Activated B cell treated with CpG ODN at 0.5 μM for 24 hours (primary cell): ENCODE measurements at regions not wholly inside any gene's neighbourhood (a gene's known extent, or its start where the extent isn't known, plus 50 kb on each side); places are given as distances from the start of the nearest gene placed in this dataset.

Experiments used
- ATAC-seq: fragments of 200-7000 bp; cut with Tn5 transposase; one replicate; pipeline ENCODE4 v1.10.0; 2021; ENCODE audit warnings: low read depth, mild to moderate bottlenecking, moderate library complexity
- CTCF ChIA-PET: fragments of 350-600 bp; sonication (Branson Sonifier 250); formaldehyde crosslinking; loops from one replicate; lab custom pipeline; 2021; ENCODE audit warnings: antibody characterized with exemption; lab: Charles Lee
- POLR2A ChIA-PET: fragments of 350-600 bp; sonication (Branson Sonifier 250); formaldehyde crosslinking; loops from one replicate; lab custom pipeline; 2021; ENCODE audit warnings: antibody characterized with exemption; lab: Charles Lee
- DNase-seq: peaks from one replicate; pipeline ENCODE4 v3.0.0; 2022
- H3K27ac Mint-ChIP-seq: one replicate; pipeline ENCODE4 v1.8.0; 2020; ENCODE audit warnings: mixed read lengths
- H3K27me3 Mint-ChIP-seq: one replicate; pipeline ENCODE4 v1.8.0; 2021; ENCODE audit warnings: mixed read lengths
- H3K36me3 Mint-ChIP-seq: one replicate; pipeline ENCODE4 v1.8.0; 2021; ENCODE audit warnings: low read depth, mixed read lengths
- H3K4me1 Mint-ChIP-seq: one replicate; pipeline ENCODE4 v1.8.0; 2021; ENCODE audit warnings: mixed read lengths
- H3K4me3 Mint-ChIP-seq: one replicate; pipeline ENCODE4 v1.8.0; 2020; ENCODE audit warnings: mild to moderate bottlenecking, mixed read lengths
- H3K9me3 Mint-ChIP-seq: one replicate; pipeline ENCODE4 v1.8.0; 2020; ENCODE audit warnings: mixed read lengths
- intact Hi-C: fragments of 100-400 bp; cut with micrococcal nuclease; formaldehyde crosslinking; loops from one replicate; pipeline ENCODE4 v1.15.1; 2024
- TF ChIP-seq, protein P1 (sequence below): fragments of 200-600 bp; IDR thresholded peaks from one replicate; pipeline ENCODE4 v1.8.0; 2022; ENCODE audit warnings: antibody characterized with exemption, mild to moderate bottlenecking

- H3K27ac Mint-ChIP-seq = no peak overlapping the region
- no peaks in the 10 kb centered on the region for H3K36me3 Mint-ChIP-seq
- intact Hi-C loops = no loop called here
- no peaks in the 10 kb centered on the region for H3K9me3 Mint-ChIP-seq
- no peak overlapping the region for H3K4me3 Mint-ChIP-seq
- DNase-seq (no peak), ATAC-seq (no peak)
- ChIA-PET CTCF (no interaction called here), POLR2A (no interaction called here)
- TF ChIP-seq, protein P1, sequence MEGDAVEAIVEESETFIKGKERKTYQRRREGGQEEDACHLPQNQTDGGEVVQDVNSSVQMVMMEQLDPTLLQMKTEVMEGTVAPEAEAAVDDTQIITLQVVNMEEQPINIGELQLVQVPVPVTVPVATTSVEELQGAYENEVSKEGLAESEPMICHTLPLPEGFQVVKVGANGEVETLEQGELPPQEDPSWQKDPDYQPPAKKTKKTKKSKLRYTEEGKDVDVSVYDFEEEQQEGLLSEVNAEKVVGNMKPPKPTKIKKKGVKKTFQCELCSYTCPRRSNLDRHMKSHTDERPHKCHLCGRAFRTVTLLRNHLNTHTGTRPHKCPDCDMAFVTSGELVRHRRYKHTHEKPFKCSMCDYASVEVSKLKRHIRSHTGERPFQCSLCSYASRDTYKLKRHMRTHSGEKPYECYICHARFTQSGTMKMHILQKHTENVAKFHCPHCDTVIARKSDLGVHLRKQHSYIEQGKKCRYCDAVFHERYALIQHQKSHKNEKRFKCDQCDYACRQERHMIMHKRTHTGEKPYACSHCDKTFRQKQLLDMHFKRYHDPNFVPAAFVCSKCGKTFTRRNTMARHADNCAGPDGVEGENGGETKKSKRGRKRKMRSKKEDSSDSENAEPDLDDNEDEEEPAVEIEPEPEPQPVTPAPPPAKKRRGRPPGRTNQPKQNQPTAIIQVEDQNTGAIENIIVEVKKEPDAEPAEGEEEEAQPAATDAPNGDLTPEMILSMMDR = no peak
- H3K4me1 Mint-ChIP-seq = no peaks in the 10 kb centered on the region
- H3K27me3 Mint-ChIP-seq = peaks cover 23% of the 10 kb centered on the region
Measured at GRCh38 chr16:86066811-86067210, 167.8 kb downstream of the IRF8 start.

DNA sequence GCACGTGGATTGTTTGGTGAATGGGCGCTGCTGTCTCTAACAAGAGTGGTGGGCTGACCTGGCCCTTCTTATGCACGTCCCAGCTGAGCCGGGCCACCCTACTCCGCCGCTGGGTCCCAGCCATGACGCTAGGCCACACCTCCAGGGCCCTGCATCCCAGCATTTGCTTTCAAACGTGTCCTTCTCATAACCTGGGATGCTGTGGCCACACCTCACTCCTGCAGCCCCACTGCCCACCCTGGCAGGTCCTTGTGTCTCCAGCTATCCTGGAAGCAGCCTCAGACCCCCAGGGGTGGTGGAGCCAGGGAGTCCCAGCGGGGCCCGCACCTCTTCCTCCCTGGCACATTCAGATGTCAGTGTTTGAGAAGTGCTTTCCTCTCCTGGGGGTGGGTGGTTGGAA lies 168.6 kb downstream of the IRF8 start:
- CTCF ChIA-PET = no interaction called here
- no peaks in the 10 kb centered on the region for H3K9me3 Mint-ChIP-seq
- TF ChIP-seq, protein P1 = no peak
- no peak overlapping the region for H3K4me3 Mint-ChIP-seq
- no peaks in the 10 kb centered on the region for H3K36me3 Mint-ChIP-seq
- H3K4me1 Mint-ChIP-seq = no peaks in the 10 kb centered on the region
- no peak for ATAC-seq
- H3K27me3 Mint-ChIP-seq = peaks cover 17% of the 10 kb centered on the region
- POLR2A ChIA-PET = no interaction called here
- no peak overlapping the region for H3K27ac Mint-ChIP-seq
- intact Hi-C loops = no loop called here
- DNase-seq = no peak

- H3K9me3 Mint-ChIP-seq = no peaks in the 10 kb centered on the region
- DNase-seq (no peak), ATAC-seq (no peak)
- H3K36me3 Mint-ChIP-seq = no peaks in the 10 kb centered on the region
- no peak overlapping the region for H3K4me3 Mint-ChIP-seq
- no peak overlapping the region for H3K27ac Mint-ChIP-seq
- CTCF ChIA-PET = no interaction called here
- intact Hi-C loops = no loop called here
- H3K4me1 Mint-ChIP-seq = no peaks in the 10 kb centered on the region
- TF ChIP-seq, protein P1 = no peak
- POLR2A ChIA-PET = no interaction called here
- H3K27me3 Mint-ChIP-seq = peaks cover 20% of the 10 kb centered on the region
Measured at GRCh38 chr16:86067936-86068335, 169.0 kb downstream of the IRF8 start.

DNA sequence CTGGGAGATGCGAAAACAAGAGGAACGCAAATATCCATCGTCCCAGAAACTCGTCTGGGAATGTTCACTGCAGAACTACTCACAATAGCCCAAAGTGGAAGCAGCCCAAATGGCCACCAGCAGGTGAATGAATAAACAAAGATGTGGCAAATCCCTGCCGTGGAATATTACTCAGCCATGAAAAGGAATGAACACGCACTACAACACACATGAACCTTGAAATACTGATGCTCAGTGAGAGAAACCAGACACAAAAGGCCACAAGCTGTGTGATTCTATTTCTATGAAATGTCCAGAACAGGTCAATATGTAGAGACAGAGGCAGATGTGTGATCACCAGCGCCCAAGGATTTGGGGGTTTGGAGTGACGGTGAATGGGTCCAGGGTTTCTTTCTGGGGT lies 169.8 kb downstream of the IRF8 start:
- ChIA-PET CTCF (no interaction called here), POLR2A (no interaction called here)
- Mint-ChIP-seq H3K27me3 (peaks cover 23% of the 10 kb centered on the region), H3K9me3 (no peaks in the 10 kb centered on the region), H3K4me1 (no peaks in the 10 kb centered on the region), H3K4me3 (no peak overlapping the region), H3K27ac (no peak overlapping the region), H3K36me3 (no peaks in the 10 kb centered on the region)
- TF ChIP-seq, protein P1 = no peak
- DNase-seq = no peak
- intact Hi-C loops = no loop called here
- ATAC-seq = no peak

DNA sequence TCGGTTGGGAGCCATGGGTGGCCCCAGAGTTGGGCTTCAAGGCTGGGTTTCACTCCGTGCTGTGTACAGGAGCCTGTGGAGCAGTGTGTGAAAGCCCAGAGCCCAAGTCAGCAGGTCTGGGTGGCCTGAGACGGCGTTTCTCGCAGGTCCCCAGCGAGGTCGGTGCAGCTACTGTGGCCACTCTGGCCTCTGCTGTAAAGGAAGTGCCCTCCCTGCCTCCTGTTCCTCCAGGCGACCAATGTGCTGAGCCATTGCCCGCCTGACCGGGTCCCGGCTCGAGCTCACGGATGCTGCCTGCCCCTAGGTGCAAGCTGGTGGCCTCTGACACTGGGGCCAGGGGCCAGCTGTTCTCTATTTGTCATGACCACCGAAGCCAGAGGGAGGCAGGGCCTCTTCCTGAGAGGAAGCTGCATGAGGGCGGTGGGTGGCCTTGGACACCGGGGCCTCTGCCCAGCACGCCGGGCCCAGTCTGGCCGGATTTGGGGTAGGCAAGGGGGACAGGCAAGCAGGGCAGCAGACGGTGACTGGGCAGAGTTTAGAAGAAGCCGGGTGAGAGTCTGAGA lies 170.9 kb downstream of the IRF8 start:
- H3K9me3 Mint-ChIP-seq = no peaks in the 10 kb centered on the region
- no peak overlapping the region for H3K27ac Mint-ChIP-seq
- H3K36me3 Mint-ChIP-seq = no peaks in the 10 kb centered on the region
- ATAC-seq = no peak
- intact Hi-C loops = no loop called here
- no peak overlapping the region for H3K4me3 Mint-ChIP-seq
- no peaks in the 10 kb centered on the region for H3K4me1 Mint-ChIP-seq
- CTCF ChIA-PET = no interaction called here
- POLR2A ChIA-PET = no interaction called here
- TF ChIP-seq, protein P1 = no peak
- no peak for DNase-seq
- H3K27me3 Mint-ChIP-seq = peaks cover 25% of the 10 kb centered on the region
